SH-SY5Y (cell line): ENCODE measurements at regions not wholly inside any gene's neighbourhood (a gene's known extent, or its start where the extent isn't known, plus 50 kb on each side); places are given as distances from the start of the nearest gene placed in this dataset.

Source experiments
- GATA2 ChIP-seq: IDR thresholded peaks from 2 replicates; pipeline ENCODE4 v1.6.1; 2011; ENCODE audit warnings: mild to moderate bottlenecking, low read depth, low read length
- GATA3 ChIP-seq: IDR thresholded peaks from 2 replicates; pipeline ENCODE4 v1.6.1; 2011; ENCODE audit warnings: low read depth, mild to moderate bottlenecking, low read length, moderate library complexity

DNA sequence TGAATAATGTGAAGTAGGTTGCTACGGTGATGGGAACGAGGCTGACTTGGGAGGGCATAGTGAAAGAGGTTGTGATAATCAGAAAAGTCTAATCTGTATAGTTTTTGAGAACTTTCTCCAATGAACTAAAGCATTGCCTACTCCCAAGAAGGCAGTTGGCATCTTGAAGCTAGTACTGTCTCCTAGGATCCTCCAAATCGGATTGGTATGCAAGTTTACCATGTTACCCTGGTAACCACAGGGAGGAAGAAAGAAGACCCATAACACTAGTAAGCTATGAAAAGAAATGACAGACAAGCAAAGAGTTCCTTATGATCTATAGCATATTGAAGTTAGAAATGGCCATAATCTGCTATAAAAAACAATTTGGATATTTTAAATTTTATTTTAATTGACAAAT is 127.2 kb upstream of the SYNPR start:
- no peak for TF ChIP-seq GATA2

DNA sequence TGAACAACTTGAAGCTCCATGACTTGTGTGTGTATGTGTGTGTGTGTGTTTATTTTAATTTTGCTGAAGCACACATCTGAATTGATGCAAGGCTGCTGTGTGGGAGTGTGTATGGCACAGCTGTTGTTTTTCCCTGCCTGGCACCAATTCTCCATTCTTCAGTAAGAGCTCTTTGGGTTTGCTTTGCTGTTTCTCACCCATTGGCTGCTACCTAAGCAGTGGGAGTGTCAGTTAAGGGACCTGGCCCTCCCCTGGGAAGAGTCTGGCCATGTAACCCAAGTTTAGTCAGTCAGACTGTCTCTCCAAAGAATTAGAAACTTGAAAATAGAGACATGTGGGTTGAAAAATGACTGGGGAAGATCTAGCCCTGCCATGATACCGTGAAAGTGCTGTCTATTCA is 126.2 kb upstream of the SYNPR start:
- no peak for TF ChIP-seq GATA2
- no peak for TF ChIP-seq GATA3

DNA sequence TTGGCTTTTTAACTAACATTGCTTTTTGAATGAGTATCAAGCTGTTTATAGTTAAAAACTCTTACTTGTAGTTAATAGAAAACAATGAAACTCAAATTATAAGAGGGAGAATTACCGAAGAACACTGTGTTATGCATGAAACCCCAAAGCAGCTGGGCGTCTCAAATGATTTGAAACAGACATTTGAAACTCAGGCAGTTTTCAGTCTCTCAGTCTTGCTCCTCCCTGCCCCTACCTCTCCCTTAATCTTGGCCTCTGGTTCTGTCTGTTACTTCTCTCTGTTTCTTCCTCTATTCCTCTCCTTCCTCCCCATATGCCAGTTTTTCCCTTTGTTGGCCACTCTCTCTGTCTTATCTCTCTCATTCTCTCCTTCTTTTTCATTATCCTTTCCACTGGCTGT is 118.3 kb upstream of the SYNPR start:
- TF ChIP-seq GATA2 (no peak), GATA3 (no peak)

DNA sequence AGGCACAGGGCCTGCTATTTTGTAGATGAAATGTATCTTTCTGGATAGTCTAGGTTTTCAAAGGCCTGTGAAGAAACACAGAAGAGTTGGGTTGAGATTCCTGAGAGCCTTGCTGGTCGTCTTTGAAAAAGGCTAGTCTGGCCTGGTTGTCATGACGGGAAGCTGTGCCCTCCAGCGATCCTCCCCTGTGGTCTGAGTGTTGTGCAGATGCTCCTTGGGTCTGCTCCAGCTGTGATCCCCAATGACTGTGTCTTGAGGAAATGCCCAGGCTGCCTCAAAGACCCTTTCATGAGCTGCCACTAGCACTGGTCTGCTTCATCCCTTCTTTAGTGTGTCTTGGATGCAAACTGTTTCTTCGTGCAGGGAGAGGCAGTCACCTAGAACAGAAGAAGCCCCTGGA is 111.0 kb upstream of the SYNPR start:
- TF ChIP-seq GATA2 (no peak), GATA3 (no peak)

DNA sequence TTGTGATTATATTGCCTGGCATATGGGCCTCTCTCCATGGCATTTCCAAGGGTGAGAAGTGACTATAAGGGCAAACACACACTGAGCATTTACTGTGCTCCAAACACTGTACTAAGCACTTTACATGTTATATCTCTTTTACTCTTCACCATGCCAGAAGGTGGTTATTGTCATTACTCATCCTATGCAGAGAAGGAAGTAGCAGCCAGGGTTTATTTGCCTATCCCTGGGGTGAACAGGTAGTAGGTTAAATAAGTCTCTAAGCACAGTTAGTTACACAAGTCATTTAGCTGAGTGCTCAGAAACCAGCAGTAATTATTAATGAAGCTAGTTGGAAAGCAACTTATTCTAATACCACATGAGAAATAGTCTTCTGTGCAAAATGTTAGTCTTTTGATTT is 109.9 kb upstream of the SYNPR start:
- TF ChIP-seq GATA3 (no peak), GATA2 (no peak)

DNA sequence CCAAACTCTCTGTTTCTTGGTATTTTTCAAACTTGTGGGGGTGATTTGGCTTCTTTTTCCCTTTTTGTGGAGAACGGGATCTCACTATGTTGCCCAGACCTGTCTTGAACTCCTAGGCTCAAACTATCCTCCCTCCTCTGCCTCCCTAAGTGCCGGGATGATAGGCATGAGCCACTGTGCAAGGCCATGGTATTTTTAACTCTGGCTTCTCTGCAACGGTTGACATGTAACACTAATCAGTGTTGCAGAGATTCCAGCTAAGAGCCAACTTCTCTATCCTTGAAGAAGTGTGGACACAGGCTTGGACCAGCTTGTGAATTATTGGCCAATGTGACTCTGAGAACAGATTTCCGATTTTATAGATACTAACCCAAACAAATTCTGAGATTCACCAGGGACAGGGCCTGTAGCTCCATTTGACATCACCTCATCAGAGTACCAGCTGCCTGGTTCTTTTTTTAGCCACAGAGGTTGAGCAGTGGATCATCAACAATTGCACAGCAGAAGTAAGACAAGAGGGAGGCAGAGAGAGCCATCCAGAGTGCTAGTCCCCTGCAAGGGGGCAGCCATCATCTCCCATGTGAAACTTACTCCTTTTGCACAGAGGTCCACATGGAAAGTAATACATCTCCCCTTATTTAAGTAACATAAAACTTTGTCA is 98.1 kb upstream of the SYNPR start:
- TF ChIP-seq GATA2 = no peak
- no peak for TF ChIP-seq GATA3

DNA sequence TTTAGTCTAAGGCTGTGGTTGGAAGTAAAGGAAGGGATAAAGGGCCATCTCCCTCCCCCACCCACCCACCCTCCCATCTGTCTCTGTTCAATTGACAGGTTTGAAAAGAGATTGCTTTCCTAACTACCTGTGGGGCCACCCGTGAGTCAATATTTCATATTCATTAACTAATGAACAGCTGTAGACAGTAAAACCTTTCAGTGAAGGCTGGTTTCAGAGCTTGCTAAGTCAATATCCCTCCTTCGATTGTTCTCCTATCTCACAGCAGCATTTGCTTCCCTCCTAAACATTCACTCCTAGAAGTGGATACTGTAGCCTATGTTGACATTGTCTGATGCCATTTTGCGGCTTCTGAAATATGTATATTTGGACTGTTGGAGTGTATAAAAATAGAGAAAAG is 85.9 kb upstream of the SYNPR start:
- no peak for TF ChIP-seq GATA2
- TF ChIP-seq GATA3 = no peak

DNA sequence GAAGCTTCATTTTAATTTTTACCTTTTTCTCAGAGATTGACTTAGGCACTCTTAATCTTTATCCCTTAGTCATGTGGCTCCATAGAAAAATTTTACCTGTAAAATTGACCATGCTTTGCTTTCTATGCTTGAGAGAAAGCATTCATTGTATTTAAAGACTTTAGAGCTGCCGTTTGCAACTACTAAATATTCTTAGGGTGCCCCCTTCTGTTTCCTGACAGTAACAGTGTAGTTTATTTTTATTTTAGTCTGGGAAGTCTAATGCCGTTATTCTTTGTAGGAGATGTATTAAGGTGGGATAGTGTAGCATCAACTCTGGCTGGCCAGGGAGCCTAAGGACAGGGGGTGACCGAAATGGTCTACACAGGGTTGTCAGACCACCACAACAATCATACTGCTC is 84.5 kb upstream of the SYNPR start:
- TF ChIP-seq GATA3 = no peak
- no peak for TF ChIP-seq GATA2

DNA sequence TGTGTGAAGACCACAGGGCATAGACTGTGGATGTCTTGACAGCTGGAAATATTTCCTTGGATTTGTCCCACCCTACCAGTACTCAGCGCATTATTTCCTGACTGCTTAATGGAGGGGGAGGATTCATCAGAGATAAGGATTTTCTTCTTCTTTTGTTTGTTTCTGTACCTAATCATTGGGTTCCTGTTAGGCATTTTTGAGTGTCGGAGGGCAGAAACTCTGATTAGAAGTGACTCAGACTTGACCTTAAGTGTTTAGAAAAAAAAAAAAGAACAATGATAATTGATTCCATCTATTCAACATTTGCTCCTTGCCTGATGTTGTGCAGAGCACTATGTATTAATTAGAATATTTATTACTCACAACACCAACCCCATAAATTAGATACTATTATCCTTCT is 78.5 kb upstream of the SYNPR start:
- TF ChIP-seq GATA3 (no peak), GATA2 (no peak)

DNA sequence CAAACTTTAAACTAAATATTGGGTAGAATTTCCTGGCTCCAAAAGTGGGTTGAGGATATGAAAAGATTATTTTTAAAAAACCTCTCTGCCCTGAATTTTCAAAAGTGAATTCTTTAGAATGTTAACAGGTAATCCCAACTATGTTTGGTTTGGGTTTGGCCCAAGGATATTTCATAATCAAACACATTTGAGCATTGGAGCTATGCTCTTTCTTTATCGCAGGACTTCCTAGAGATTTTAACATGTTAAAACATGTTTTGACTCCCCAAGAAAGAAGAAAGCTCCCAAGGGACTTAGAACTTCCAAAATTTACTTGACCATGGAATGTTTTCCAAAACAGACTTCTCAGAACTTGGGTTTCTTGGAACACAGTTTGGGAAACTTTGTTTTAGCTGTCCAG is 75.6 kb upstream of the SYNPR start:
- no peak for TF ChIP-seq GATA2
- no peak for TF ChIP-seq GATA3

DNA sequence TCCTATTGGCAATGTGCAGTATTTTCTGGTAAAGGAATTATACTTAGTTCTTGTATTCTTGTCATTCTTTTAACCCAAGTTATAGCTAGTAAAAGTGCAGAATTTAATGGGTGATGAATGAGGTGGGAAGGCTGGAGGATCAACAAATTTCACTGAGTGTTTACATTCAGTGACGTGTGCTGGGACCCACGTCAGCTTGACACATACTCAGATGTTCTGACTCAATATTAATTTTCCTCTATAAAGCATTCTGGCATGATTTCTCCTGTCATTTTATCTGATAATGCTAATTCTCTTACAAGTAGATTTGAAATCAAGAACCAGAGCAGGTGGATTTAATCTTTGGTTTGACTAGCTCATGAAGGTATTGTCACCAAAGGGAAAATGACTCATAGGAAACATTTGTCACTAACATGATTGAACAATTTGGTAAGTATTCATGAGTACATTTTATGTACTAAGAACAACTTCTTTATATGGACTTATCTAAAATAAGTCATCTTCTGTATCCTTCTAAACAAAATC is 71.0 kb upstream of the SYNPR start:
- TF ChIP-seq GATA2 (no peak), GATA3 (no peak)

DNA sequence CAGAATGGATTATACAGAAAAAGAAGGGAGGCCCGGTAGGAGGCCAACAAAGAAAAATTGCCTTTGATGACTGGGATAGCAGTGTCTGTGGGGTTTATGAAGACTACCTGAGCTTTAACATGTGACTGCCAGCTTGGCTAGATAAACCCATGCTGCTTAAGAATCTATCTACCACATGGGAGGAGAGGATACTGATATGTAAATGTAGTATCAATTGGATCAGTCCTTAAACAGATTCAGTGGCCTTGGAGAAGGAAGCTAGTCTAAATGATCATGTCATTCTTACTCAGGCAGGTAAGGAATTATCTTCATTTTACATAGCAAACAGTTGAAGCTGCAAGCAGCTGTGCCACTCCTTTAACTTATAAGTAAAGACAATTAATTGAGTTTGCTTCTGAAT is 50.0 kb upstream of the SYNPR start:
- no peak for TF ChIP-seq GATA2
- no peak for TF ChIP-seq GATA3
